OCI-LY3 (cell line): ENCODE measurements at regions not wholly inside any gene's neighbourhood (a gene's known extent, or its start where the extent isn't known, plus 50 kb on each side); places are given as distances from the start of the nearest gene placed in this dataset.

Source experiments
- H2AFZ ChIP-seq: fragments of 200-600, 300-600 bp; shearing (Covaris generic); 2 replicates; pipeline ENCODE4 v1.6.0; 2014; ENCODE audit warnings: antibody characterized with exemption, low read depth, low read length
- H3K27ac ChIP-seq: fragments of 200-600, 300-600 bp; sonication (generic); 2 replicates; pipeline ENCODE4 v1.5.1; 2014; ENCODE audit warnings: mild to moderate bottlenecking, low read length, moderate library complexity, mixed read lengths
- H3K27me3 ChIP-seq: fragments of 200-600, 300-600 bp; sonication (generic); 2 replicates; pipeline ENCODE4 v1.6.1; 2014; ENCODE audit warnings: low read depth, low read length, mixed read lengths
- H3K36me3 ChIP-seq: fragments of 200-600, 300-600 bp; sonication (generic); replicated peaks from 2 replicates; pipeline ENCODE3; 2014; ENCODE audit warnings: low read depth, low read length, mixed read lengths
- H3K4me1 ChIP-seq: fragments of 300-600, 200-600 bp; sonication (generic); 2 replicates; pipeline ENCODE4 v1.6.1; 2014; ENCODE audit warnings: low read length, mixed read lengths
- H3K4me2 ChIP-seq: fragments of 200-600, 300-600 bp; sonication (generic); 2 replicates; pipeline ENCODE4 v1.6.1; 2014; ENCODE audit warnings: low read length, mixed read lengths
- H3K4me3 ChIP-seq: fragments of 300-600, 200-600 bp; sonication (generic); 2 replicates; pipeline ENCODE4 v1.5.1; 2014; ENCODE audit warnings: antibody characterized with exemption, mild to moderate bottlenecking, low read length, moderate library complexity
- H3K79me2 ChIP-seq: fragments of 300-600, 200-600 bp; shearing (Covaris generic); 2 replicates; pipeline ENCODE4 v1.6.1; 2014; ENCODE audit warnings: mild to moderate bottlenecking, low read length, mixed read lengths
- H3K9ac ChIP-seq: fragments of 300-600, 200-600 bp; shearing (Covaris generic); 2 replicates; pipeline ENCODE4 v1.6.0; 2014; ENCODE audit warnings: mild to moderate bottlenecking, low read length, moderate library complexity
- H3K9me3 ChIP-seq: fragments of 200-600, 300-600 bp; shearing (Covaris generic); 2 replicates; pipeline ENCODE4 v1.6.1; 2014; ENCODE audit warnings: low read length, mixed read lengths; ENCODE audit not compliant: insufficient read depth
- H4K20me1 ChIP-seq: fragments of 200-600, 300-600 bp; sonication (generic); 2 replicates; pipeline ENCODE4 v1.6.1; 2016; ENCODE audit warnings: low read length, mixed read lengths; ENCODE audit not compliant: insufficient read depth
- EZH2phosphoT487 ChIP-seq: fragments of 200-600 bp; shearing (Covaris generic); IDR thresholded peaks from 2 replicates; pipeline ENCODE4 v1.6.1; 2018; ENCODE audit warnings: antibody characterized with exemption, mixed run types, low read depth
- TF ChIP-seq, protein P1 (sequence below): fragments of 200-600, 300-600 bp; sonication (generic); IDR thresholded peaks from 2 replicates; pipeline ENCODE4 v1.5.1; 2014; ENCODE audit warnings: antibody characterized with exemption, low read length, low read depth

DNA sequence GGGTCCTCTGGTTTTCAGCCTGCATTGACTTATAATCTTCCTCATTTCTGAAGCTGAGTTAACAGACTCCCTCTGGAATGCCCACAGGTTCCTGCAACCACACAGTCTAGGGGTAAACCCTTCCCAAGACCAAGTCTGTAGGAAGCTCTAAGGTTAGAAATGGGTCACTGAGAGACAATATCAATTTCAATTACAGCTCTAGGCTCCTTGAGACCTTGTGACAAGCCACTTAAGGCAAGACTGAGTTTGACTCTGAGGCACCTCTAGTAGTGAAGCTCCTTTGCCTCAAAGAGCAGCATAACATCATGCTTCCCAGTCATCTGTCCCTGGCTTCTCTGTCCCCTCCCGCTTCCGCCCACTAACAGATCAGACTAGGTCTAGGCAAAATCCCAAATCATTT is 333.2 kb upstream of the JARID2 start:
- Histone ChIP-seq H3K4me2 (no peak overlapping the region), H3K4me3 (no peak overlapping the region), H3K27ac (no peak overlapping the region), H2AFZ (no peak overlapping the region), H3K4me1 (peaks cover 30% of the 10 kb centered on the region), H3K9me3 (no peaks in the 10 kb centered on the region), H3K36me3 (no peaks in the 10 kb centered on the region), H4K20me1 (no peaks in the 10 kb centered on the region), H3K79me2 (no peaks in the 10 kb centered on the region), H3K9ac (no peak overlapping the region), H3K27me3 (no peaks in the 10 kb centered on the region)
- TF ChIP-seq, protein P1, sequence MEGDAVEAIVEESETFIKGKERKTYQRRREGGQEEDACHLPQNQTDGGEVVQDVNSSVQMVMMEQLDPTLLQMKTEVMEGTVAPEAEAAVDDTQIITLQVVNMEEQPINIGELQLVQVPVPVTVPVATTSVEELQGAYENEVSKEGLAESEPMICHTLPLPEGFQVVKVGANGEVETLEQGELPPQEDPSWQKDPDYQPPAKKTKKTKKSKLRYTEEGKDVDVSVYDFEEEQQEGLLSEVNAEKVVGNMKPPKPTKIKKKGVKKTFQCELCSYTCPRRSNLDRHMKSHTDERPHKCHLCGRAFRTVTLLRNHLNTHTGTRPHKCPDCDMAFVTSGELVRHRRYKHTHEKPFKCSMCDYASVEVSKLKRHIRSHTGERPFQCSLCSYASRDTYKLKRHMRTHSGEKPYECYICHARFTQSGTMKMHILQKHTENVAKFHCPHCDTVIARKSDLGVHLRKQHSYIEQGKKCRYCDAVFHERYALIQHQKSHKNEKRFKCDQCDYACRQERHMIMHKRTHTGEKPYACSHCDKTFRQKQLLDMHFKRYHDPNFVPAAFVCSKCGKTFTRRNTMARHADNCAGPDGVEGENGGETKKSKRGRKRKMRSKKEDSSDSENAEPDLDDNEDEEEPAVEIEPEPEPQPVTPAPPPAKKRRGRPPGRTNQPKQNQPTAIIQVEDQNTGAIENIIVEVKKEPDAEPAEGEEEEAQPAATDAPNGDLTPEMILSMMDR, result no peak
- no peak for TF ChIP-seq EZH2phosphoT487

DNA sequence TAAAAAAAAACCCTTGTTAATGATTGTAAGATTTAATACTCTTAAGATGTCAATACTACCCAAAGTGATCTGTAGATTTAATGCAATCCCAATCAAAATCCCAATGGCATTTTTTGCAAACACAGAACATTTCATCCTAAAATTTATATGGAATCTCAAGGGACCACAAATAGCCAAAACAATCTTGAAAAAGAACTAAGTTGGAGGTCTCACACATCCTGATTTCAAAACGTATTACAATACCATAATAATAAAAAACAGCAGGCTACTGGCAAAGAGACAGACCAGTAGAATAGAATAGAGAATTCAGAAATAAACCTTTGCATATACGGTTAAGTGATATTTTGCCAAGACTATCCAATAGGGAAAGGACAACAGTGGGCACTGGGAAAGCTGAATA is 331.9 kb upstream of the JARID2 start:
- no peak for TF ChIP-seq EZH2phosphoT487
- TF ChIP-seq, protein P1, result no peak
- no peak overlapping the region for H3K27ac ChIP-seq
- no peaks in the 10 kb centered on the region for H3K36me3 ChIP-seq
- H2AFZ ChIP-seq, result no peak overlapping the region
- H4K20me1 ChIP-seq, result no peaks in the 10 kb centered on the region
- H3K9ac ChIP-seq, result no peak overlapping the region
- no peak overlapping the region for H3K4me2 ChIP-seq
- H3K4me3 ChIP-seq, result no peak overlapping the region
- no peaks in the 10 kb centered on the region for H3K79me2 ChIP-seq
- H3K27me3 ChIP-seq, result no peaks in the 10 kb centered on the region
- H3K9me3 ChIP-seq, result no peaks in the 10 kb centered on the region
- peaks cover 30% of the 10 kb centered on the region for H3K4me1 ChIP-seq

DNA sequence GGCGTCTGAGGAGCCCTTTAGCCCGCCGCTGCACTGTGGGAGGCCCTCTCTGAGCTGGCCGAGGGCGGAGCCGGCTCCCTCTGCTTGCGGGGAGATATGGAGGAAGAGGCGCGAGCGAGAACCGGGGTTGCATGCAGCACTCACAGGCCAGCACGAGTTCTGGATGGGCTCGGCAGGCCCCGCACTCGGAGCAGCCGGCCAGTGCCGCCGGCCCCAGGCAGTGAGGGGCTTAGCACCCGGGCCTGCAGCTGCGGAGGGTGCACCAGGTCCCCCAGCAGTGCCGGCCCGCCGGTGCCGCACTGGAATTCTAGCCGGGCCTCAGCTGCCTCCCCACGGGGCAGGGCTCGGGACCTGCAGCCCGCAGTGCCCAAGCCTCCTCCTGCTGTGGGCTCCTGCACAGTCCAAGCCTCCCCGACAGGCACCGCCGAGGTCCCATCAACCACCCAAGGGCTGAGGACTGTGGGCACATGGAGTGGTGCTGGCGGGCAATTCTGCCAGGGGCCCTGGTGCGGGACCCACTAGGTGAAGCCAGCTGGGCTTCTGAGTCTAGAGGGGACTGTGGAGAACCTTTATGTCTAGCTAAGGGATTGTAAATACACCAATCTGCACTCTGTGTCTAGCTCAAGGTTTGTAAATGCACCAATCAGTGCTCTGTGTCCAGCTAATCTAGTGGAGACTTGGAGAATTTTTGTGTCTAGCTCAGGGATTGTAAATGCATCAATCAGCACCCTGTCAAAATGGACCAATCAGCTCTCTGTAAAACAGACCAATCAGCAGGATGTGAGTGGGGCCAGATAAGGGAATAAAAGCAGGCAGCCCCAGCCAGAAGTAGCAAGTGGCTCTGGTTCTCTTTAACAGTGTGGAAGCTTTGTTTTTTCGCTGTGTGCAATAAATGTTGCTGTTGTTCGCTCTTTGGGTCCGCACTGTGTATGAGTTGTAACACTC is 329.7 kb upstream of the JARID2 start:
- Histone ChIP-seq H3K27me3 (no peaks in the 10 kb centered on the region), H3K9ac (no peak overlapping the region), H3K9me3 (no peaks in the 10 kb centered on the region), H2AFZ (no peak overlapping the region), H3K36me3 (no peaks in the 10 kb centered on the region), H3K27ac (no peak overlapping the region), H3K4me1 (peaks cover 27% of the 10 kb centered on the region), H3K79me2 (no peaks in the 10 kb centered on the region), H3K4me3 (no peak overlapping the region), H4K20me1 (no peaks in the 10 kb centered on the region), H3K4me2 (no peak overlapping the region)
- TF ChIP-seq, protein P1, result no peak
- no peak for TF ChIP-seq EZH2phosphoT487

DNA sequence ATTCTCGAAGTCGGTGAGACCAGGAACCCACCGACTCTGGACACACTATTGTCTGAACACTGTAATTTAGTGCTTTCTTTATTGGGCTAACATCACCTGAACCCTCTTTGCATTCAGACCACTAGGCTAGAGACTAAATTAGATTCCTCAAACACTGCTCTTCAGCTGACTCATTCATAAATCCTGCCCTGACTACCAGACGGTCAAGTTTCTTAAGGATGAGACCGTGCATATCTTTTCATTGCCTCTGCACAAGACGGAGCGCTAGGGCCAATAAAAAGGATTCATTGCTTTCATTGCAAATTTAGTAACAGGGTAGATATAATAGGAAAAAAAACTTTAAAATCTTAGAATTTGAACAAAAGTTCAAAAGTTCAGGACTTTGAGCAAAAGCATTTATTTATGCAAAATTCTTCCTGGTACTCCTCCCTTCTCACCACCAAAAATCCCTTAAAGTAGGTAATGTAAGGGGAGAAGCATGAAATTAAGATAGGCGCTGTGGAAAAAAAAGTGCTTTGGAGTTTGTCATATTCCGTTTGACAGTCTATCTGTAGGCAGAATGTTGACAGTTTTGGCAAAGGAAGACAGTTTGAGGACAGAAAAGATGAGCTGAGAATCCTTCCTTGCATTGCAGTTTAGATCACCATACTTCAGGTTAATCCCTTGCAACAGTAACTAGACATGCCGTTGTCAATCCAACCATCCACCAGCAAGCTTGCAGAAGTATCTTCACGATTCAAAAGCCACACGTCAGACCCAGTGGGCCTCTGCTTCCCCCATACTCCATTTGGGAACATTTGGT is 328.6 kb upstream of the JARID2 start:
- H3K4me3 ChIP-seq, result no peak overlapping the region
- no peaks in the 10 kb centered on the region for H3K27me3 ChIP-seq
- TF ChIP-seq, protein P1, result no peak
- no peak for TF ChIP-seq EZH2phosphoT487
- H3K9ac ChIP-seq, result no peak overlapping the region
- no peaks in the 10 kb centered on the region for H3K9me3 ChIP-seq
- no peak overlapping the region for H2AFZ ChIP-seq
- no peaks in the 10 kb centered on the region for H4K20me1 ChIP-seq
- H3K4me2 ChIP-seq, result no peak overlapping the region
- peaks cover 27% of the 10 kb centered on the region for H3K4me1 ChIP-seq
- H3K27ac ChIP-seq, result no peak overlapping the region
- H3K36me3 ChIP-seq, result no peaks in the 10 kb centered on the region
- no peaks in the 10 kb centered on the region for H3K79me2 ChIP-seq
